Pancreas (tissue), 10 donors: ENCODE measurements at regions not wholly inside any gene's neighbourhood (a gene's known extent, or its start where the extent isn't known, plus 50 kb on each side); places are given as distances from the start of the nearest gene placed in this dataset.
A peak's percentile ranks its signal among the peaks of the same experiment; 100 is the strongest.
"Not testable (repeated sequence)": the region's sequence is repeated elsewhere in the genome, so short reads cannot be mapped to it uniquely, and the experiment has no call there.

Source experiments
- ATAC-seq, 4 donors: fragments of 200-7000 bp; cut with Tn5 transposase; one replicate each; pipeline versions ENCODE4 v1.8.0 to v1.9.1; 2020; ENCODE audit warnings: mild to moderate bottlenecking in 4 of 4, moderate library complexity in 4 of 4
- DNase-seq, 6 donors: peaks; one replicate each; pipeline ENCODE4 v3.0.0-alpha.2; 2020
- FAIRE-seq: peaks from 2 replicates; lab custom pipeline; 2012; peaks lifted over from hg19 to GRCh38; lab: Jason Lieb, UNC
- H3K27ac ChIP-seq, 4 donors: fragments of 200-600 bp; sonication (generic); 1 replicate in 3 of 4; 2 replicates in 1 of 4; pipeline versions ENCODE4 v1.5.0 to v1.8.0; 2020
- H3K27me3 ChIP-seq, 4 donors: fragments of 200-600 bp; one replicate each; pipeline ENCODE4 v1.8.0; 2021
- H3K36me3 ChIP-seq, 3 donors: fragments of 200-600 bp; sonication (generic) in 1 of 3; one replicate each; pipeline versions ENCODE4 v1.5.0 to v1.8.0; 2020 to 2021
- H3K4me1 ChIP-seq, 3 donors: fragments of 200-600 bp; one replicate each; pipeline ENCODE4 v1.8.0; 2021
- H3K4me3 ChIP-seq, 4 donors: fragments of 200-600 bp; sonication (generic) in 2 of 4; one replicate each; pipeline versions ENCODE4 v1.5.0 to v1.8.0; 2020 to 2021
- H3K9me3 ChIP-seq, 4 donors: fragments of 200-600 bp; one replicate each; pipeline ENCODE4 v1.8.0; 2021
- CTCF ChIP-seq, 4 donors: fragments of 200-600 bp; sonication (generic) in 3 of 4; IDR thresholded peaks; one replicate each; pipeline versions ENCODE4 v1.5.0 to v1.8.0; 2021; ENCODE audit warnings: antibody characterized with exemption in 4 of 4
- WGBS, 2 donors: extraction: QIAGEN DNeasy Blood & Tissue Kit; methylation state at CpG; one replicate each; pipeline ENCODE4 v1.1.7; 2013; 5-methylcytosine and 5-hydroxymethylcytosine counted together
- intact Hi-C, 3 donors: fragments of 100-400 bp; cut with DNase I; formaldehyde crosslinking; loops; one replicate each; pipeline versions ENCODE4 v1.11.1 to v1.14.2; 2022
- donor health status: healthy with polysubstance abuse.
- donor health status: DM: no; HTN: no; CAD: no; lungs with moderate emphysema.
- donor health status: DM: no; HTN: no; CAD: no.
- donor health status: control.
- donor health status: control.
- donor health status: Bipolar disorder and iron deficiency.
- donor health status: DM: yes; HTN: yes; CAD: no.
- donor health status: DM: no; HTN: no; CAD: no.
- donor health status: DM: no; HTN: no; CAD: no.
- donor health status: DM: yes; HTN: yes; CAD: no.

- H3K27me3 ChIP-seq, H3K4me3 ChIP-seq, DNase-seq, H3K9me3 ChIP-seq, H3K4me1 ChIP-seq, H3K27ac ChIP-seq, FAIRE-seq, intact Hi-C loops, ATAC-seq, H3K36me3 ChIP-seq: not testable (repeated sequence)
- 34 to 48% methylated on average over 2 of the region's 4 CpGs for WGBS, 2 donors
Measured at GRCh38 chr11:4315292-4315691, 52.9 kb downstream of the OR52B4 start.

GRCh38 chr11:4277225-4277624, 91.0 kb downstream of the OR52B4 start:
- H3K27ac ChIP-seq, intact Hi-C loops, ATAC-seq, H3K4me1 ChIP-seq, DNase-seq, H3K4me3 ChIP-seq, H3K27me3 ChIP-seq, FAIRE-seq, H3K9me3 ChIP-seq, H3K36me3 ChIP-seq: not testable (repeated sequence)
- 76 to 84% methylated on average over 4 of the region's 9 CpGs for WGBS, 2 donors

DNA sequence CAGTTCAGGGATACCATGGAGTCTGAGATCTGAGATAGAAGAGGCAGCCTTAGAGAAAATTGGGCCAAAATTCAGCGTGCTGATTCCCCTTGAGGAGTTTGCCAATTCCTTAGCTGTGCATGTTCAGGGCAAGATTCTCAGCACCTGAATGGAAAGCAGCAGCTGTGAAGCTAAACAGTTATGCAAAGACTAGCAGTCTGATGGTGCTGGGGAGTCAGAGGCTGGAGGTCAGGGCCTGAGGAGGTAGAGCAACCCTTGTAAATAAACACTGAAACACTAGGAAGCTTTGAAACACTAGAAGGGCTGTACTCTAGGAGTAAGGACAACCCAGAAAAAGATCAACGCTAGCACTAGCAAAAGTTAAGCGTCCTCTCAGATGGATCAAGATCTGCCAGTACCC, 117.1 kb downstream of the OR52B4 start:
- H3K36me3 ChIP-seq, DNase-seq, H3K4me1 ChIP-seq, ATAC-seq, H3K4me3 ChIP-seq, H3K27ac ChIP-seq, H3K9me3 ChIP-seq, FAIRE-seq, H3K27me3 ChIP-seq, intact Hi-C loops: not testable (repeated sequence)
- WGBS, 2 donors = 58 to 60% methylated on average over 1 of the region's 3 CpGs

DNA sequence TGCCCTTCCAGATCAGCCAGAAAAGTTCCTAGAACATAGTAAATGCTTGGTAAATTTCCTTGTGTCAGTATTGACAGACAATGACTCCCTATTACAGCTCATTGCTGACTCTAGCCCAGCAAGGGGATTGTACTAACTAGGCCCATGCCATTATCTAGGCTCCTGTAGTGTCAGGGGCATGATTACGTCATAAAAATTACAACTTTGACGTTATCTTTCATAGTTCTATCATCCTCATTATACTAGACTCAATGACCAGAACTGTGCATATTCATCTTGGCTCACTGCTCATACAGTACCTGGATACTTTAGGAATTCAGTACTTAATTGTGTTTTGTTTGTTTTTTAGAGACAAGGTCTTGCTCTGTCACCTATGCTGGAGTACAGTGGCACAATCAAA, 118.7 kb downstream of the OR52B4 start:
- FAIRE-seq, ATAC-seq, H3K27ac ChIP-seq, intact Hi-C loops, H3K4me3 ChIP-seq, H3K27me3 ChIP-seq, H3K9me3 ChIP-seq, H3K36me3 ChIP-seq, H3K4me1 ChIP-seq, DNase-seq: not testable (repeated sequence)
- WGBS, 2 donors = 63 to 64% methylated on average over 2 of the region's 2 CpGs

GRCh38 chr11:4237771-4238170, 130.4 kb downstream of the OR52B4 start:
- H3K4me3 ChIP-seq, H3K36me3 ChIP-seq, H3K27ac ChIP-seq, FAIRE-seq, intact Hi-C loops, H3K4me1 ChIP-seq, H3K27me3 ChIP-seq, ATAC-seq, H3K9me3 ChIP-seq: not testable (repeated sequence)
- DNase-seq = peak in 2 of 6 donors; percentile 12 to 35
- 81% methylated on average over 17 to 21 of the region's 21 CpGs for WGBS, 2 donors

GRCh38 chr11:4218857-4219256, 124.3 kb downstream of the RRM1 start:
- not testable (repeated sequence) for ATAC-seq, FAIRE-seq

GRCh38 chr11:4213746-4214145, 119.1 kb downstream of the RRM1 start:
- TF ChIP-seq CTCF (IDR thresholded peaks at IDR 0.05) = no peak
- DNase-seq (no peak), FAIRE-seq (no peak), ATAC-seq (no peak)
- 48 to 63% methylated on average over 5 of the region's 5 CpGs for WGBS, 2 donors
- Histone ChIP-seq H3K9me3 (no peaks in the 10 kb centered on the region), H3K27me3 (peaks cover 0 to 10% (median 1%) of the 10 kb centered on the region in 4 donors), H3K36me3 (no peaks in the 10 kb centered on the region), H3K4me1 (no peaks in the 10 kb centered on the region), H3K27ac (no peak overlapping the region), H3K4me3 (no peak overlapping the region)
- intact Hi-C loops = no loop called here

More at GRCh38 chr11:4218857-4219256, 124.3 kb downstream of the RRM1 start:
- H3K4me1 ChIP-seq, H3K4me3 ChIP-seq, H3K27me3 ChIP-seq, H3K27ac ChIP-seq, H3K9me3 ChIP-seq, DNase-seq, intact Hi-C loops, H3K36me3 ChIP-seq: not testable (repeated sequence)
- 25 to 29% methylated on average over 4 of the region's 4 CpGs for WGBS, 2 donors

- no peaks in the 10 kb centered on the region for H3K9me3 ChIP-seq
- WGBS, 2 donors = 13 to 17% methylated on average over 24 of the region's 24 CpGs
- no peaks in the 10 kb centered on the region for H3K4me1 ChIP-seq
- no peak for FAIRE-seq
- no peaks in the 10 kb centered on the region for H3K36me3 ChIP-seq
- DNase-seq = no peak
- no peak overlapping the region for H3K4me3 ChIP-seq
- no peak for TF ChIP-seq CTCF (IDR thresholded peaks at IDR 0.05)
- no peak for ATAC-seq
- H3K27ac ChIP-seq = no peak overlapping the region
- intact Hi-C loops = no loop called here
- peaks cover 0 to 10% (median 1%) of the 10 kb centered on the region in 4 donors for H3K27me3 ChIP-seq
Measured at GRCh38 chr11:4211991-4212390, 117.4 kb downstream of the RRM1 start.
